DMS79 treated with DMSO at 0.1 percent for 48 hours (cell line): ENCODE measurements at regions not wholly inside any gene's neighbourhood (a gene's known extent, or its start where the extent isn't known, plus 50 kb on each side); places are given as distances from the start of the nearest gene placed in this dataset.

Source experiments
- DNase-seq: peaks from one replicate; lab custom pipeline; 2025; lab: John Stamatoyannopoulos, UW

GRCh38 chr12:126106706-126107105, 1041.5 kb downstream of the AACS start:
- DNase-seq, result no peak

- DNase-seq, result no peak
These were observed 1042.4 kb downstream of the AACS start for GRCh38 chr12:126107659-126108058.

DNA sequence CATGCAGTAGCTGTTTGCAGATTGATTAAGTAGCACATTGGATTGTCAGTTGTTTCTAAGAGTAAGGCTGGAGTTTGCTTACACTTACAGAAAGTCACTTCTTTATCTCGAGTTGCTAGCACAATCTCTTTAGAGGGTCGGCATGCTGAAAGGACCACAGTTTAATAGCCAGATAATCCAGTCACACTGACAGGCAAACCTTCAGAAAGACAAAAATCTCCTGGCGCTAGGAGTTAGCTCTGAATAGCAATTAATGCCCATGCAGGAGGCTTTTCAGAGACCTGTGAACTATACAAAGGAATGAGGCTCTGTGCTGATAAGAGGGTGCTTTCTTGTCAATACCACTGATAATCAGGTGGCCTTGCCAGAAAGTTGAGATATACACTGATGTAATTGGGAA, 1043.0 kb downstream of the AACS start:
- no peak for DNase-seq

DNA sequence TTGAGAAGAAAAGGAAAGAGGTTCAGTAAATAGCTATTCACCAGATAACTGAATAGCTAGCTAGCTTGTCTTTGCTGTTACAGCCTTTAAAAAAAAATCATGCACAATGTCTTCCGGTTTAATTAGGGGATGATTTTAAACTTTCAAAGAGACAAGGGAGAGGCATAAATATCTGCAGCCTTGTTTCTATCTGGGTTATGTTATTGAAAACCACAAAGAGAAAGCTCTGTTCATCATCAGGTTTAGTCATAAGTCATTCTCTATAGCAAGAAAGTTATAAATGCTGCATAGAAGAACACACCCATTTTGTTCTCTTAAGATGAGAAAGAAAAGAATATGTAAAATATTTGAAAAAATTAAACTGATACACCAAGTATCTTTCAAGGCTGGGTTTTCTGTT, 1046.9 kb downstream of the AACS start:
- DNase-seq, result no peak

GRCh38 chr12:126112849-126113248, 1047.6 kb downstream of the AACS start:
- DNase-seq, result no peak

DNA sequence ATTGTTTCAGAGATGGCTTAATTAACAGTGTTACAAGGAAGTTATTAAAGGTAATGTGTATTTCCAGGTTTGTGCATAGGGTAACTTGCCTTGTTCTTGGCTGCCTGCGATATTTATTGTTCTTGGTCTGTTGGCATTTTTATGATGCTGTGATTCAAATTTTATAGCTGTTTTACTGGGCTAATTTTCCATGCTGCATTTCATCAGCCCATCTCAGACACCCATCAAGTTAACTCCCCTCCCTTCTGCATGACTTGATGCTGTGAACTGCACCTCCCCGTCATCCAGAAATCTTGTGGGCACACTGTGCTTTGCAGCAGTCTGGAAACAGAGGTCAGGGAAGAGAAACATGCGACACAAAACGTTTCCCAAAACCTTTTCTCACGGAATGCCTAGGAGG, 1049.2 kb downstream of the AACS start:
- DNase-seq, result no peak

DNA sequence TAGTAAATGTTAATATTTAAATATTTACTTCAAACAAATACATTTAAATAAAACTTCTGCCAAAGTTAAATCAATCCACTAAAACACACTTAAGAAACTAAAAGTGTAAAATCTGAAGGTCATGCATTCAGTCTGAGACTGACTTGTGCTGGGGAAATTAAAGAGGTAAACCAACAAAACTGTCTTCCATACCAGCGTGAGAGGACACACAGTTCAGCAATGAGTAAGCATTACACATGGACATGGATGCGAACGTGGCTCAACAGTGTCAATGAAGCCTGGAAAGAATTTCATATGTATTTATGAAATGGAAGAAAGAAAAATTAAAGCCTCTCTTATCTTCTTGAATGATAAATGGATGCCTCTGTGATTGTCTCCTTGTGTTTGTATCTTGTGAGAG, 1052.3 kb downstream of the AACS start:
- no peak for DNase-seq

DNA sequence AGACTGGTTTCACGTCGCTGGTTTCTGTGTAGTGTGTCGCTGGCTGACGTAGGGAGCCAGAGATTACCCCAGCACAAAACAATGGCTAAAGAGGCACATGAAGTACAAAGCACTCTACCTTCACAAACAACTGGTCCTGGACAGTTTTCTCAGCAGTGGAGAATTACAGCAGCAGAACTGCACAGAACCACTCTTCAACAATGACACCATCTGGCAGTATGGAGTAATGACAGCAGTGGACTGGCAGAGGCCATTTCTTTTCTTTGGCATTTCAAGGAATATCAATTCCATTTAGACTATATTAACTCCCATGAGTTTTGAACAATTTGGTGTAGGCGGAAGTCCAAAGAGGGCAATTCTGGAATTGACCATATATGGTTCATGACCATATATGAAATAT, 1074.1 kb downstream of the AACS start:
- no peak for DNase-seq

DNA sequence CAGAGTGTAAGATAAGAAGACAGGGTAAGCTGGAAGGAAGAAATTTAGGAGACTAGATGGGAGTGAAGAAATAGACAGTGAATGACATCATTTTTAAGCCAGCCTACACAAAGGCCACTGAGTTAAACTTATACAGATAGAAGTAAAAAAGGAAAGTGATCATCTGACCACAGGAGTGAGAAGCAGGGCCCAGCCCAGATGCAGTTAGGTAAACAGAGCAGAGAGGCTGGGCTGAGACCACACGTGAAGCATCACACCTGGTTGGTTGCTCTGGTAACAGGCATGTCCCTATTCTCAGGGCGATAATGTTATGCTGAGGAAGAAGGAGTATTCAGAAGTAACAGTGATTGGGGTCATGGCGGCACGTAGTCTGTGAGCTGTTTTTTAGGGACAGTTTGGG, 1079.4 kb downstream of the AACS start:
- DNase-seq, result no peak

DNA sequence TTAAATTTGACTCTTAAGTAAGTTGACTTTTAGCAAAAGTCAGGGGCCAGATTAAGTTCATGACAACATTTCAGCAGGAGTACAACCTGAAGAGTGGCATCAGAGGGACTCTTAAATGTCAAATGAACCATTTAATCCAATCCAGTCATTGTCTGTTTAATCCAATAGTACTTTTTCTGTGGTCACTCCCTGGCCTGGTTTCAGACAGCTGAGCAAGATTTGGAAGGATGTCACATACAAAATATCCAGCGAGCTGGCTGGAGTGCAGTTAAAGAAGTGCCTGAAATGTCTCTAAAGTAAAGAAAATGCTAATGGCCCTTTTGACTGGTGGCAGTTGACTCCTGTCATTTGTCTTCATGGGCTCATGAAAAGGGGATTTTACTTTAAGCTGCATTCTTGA, 1082.1 kb downstream of the AACS start:
- no peak for DNase-seq

DNA sequence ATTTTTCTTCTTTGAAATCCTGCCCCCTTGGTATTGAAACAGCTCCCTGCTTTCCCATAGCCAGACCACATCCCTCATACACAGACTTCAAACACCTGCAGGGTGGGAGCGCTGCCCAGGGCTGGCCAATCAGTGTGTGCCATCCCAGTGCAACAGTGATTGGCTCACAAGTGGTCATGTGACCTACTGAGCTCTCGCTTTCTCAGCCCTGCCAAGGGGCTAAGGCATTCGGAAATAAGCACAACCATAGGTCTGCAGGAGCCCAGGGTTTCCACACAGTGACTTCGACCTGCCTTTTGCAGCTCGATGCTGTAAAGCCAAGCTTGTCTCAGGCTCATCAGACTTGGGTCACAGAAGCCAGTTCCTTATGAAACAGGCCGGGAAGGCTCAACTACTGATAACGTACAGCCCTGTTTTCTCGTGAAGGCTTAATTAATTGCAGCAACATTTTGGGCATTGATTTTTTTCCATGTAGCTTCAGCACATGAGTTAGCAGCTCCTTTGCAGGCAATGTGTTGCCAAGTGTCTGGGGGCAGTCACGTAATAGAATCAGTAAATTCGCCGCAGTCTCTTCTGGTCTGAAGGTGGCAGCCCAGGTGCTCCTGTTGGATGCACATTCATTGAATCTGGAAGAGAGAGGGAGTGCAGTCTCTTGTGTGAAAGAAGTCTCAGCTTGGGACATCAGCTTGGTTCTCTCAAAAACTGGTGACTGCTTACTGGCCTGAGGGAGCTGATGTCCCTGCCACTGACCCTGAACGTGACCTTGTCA, 1091.8 kb downstream of the AACS start:
- DNase-seq, result no peak

- no peak for DNase-seq
These were observed 1092.3 kb downstream of the AACS start for GRCh38 chr12:126157575-126157966.

DNA sequence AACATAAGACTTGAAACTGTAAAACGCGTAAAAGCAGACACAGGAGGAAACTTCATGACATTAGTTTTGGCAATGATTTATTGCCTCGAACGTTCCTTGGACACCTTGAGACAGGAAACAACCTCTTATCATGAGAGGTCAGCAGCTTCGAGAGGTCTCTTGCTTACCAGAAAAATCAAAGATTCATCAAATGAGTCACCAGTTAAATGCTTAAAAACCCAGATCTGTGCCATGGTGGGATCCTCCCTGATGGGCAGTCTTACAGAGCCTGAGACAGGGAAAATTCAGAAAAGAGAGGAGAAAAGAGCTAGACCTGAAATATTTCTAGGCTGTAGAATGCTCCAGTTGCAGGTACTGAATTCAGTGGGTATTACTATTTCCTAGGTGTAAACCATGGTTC, 1093.9 kb downstream of the AACS start:
- no peak for DNase-seq

DNA sequence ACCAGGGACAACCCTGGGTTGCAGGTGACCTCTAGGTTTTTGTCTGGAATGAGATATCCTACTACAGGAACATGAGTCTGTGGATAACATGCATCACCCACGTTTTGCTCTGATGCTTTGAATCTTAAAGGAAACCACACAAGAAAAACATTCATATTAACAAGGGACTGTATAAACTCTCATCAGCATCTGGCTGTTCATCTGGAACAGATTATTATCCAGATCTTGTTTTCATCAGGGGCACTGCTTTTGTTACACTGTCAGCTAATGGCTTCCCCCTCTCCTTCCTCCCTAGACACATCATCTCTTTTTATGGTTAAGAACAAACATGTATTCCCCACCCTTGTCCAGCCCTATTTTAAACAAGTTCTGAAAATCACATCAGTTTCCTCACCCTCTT, 1095.7 kb downstream of the AACS start:
- DNase-seq, result no peak

- no peak for DNase-seq
These were observed 1098.7 kb downstream of the AACS start for GRCh38 chr12:126163984-126164383.

DNA sequence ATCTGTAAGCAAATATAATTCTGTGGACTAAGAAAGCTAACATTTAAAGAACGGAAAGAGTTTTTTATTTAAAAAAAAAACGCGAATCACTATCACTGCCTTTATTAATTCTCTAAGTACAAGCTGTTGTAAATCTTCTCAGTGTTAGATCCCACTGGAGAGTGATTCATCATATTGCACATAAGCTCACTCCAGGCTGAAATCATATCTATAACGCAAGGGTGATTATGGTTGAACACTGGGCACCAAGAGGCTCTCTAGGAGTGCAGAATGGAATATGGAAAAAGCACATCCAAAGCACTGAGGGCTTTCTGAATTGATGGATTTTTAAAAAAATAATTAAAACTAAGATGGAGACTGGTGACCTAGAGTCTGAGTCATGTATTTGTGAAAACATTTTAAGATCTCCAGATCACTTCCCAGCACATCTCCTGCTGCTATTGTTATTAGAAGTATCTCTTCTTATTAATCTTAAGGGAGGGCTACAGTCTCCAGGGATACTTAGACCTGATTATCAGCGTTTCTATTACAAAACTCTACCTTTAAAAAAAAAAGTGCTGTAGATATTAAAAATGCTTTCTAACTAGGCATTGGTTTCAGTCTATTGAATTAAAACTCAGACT, 1106.8 kb downstream of the AACS start:
- no peak for DNase-seq

GRCh38 chr12:126182619-126183236, 1117.5 kb downstream of the AACS start:
- no peak for DNase-seq

- no peak for DNase-seq
These were observed 1119.8 kb downstream of the AACS start for GRCh38 chr12:126185025-126185424.

- no peak for DNase-seq
These were observed 1124.6 kb downstream of the AACS start for GRCh38 chr12:126189856-126190255.

- DNase-seq, result no peak
These were observed 1126.0 kb downstream of the AACS start for GRCh38 chr12:126191031-126191891.

DNA sequence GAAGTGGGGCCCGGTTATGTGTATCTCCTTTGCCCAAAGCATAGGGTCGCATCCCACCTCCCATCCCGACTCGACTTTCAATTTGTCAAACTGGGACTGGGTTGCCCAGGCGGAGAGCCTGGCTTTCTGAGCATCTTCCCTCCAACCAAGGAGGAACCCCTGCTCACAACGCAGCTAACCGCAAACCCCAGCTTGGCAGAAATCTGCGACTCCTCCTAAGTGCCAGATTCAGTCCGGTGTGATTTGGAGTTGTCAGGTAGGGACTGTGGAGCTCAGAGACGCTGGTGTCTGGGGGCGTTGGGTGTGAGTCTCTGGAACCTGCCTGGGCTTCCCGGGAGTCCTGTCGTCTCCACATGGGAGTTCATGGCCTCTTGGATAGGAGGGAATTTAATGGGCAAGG, 1126.7 kb downstream of the AACS start:
- no peak for DNase-seq

DNA sequence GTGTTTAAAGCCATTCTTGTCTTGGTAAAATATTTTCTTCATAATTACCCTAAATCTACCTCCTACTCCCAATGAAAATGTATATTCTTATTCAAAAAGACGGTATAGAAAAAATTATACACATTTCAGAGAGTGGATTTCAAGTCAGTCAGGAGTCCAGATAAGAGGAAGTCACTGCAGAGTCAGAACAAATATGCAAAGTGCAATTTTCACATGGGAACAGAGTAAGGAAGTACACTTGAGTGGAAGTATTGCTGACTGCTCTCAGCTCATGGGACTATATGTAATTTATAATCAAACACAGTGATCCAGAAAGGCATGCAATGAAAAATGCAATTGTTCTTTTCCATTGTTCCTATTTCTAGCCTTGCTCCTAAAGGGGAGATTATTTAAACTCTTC, 1128.0 kb downstream of the AACS start:
- no peak for DNase-seq

DNA sequence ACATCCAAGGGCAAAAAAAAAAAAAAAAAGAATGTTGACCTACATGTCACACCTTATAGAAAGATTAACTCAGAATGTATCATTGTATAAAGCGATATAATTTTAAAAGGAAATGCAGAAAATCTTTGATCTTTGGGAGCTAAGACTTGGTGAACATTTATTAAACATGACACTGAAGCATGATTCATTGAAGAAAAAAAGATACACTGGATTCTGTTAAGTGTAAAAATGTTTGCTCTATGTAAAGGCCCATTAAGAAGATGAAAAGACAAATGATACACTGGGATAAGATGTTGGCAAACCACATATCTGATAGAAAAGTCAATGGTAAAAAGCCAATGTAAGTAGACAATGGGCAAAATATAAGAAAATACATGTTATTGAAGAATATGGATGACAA, 1131.0 kb downstream of the AACS start:
- DNase-seq, result no peak
